NCI-H1417 (cell line): ENCODE measurements at regions not wholly inside any gene's neighbourhood (a gene's known extent, or its start where the extent isn't known, plus 50 kb on each side); places are given as distances from the start of the nearest gene placed in this dataset.
"Not testable (repeated sequence)": the region's sequence is repeated elsewhere in the genome, so short reads cannot be mapped to it uniquely, and the experiment has no call there.

Source experiments
- DNase-seq, 3 experiments: peaks; one replicate each; lab custom pipeline; 2025; lab: John Stamatoyannopoulos, UW

DNA sequence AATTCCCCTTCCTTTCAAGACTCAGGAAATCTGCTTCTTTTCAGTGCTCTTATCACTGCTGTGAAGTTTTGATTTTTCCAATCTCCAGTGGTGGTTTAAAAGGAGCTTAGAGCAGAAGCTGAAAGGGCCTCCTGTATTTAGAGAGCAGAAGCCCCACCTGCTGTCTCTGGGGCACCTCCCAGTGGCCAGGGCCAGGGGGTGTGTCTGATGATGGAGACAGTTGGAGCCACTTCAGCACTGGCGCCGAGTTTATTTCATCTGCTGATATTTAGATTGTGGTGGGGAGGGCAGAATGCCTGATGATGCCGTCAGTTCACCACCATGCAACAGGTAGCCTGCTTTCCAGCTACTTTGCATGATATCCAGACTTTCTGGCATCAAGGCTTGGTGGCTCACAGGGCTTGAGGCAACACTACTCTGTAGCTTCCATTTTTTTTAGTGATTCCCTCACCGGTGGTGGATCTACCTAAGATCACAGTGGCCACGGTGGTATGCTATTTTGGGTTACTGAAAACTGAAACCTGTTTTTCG, 371.9 kb downstream of the KCNRG start:
- peak; percentile 51 to 93 (median 63) for DNase-seq

DNA sequence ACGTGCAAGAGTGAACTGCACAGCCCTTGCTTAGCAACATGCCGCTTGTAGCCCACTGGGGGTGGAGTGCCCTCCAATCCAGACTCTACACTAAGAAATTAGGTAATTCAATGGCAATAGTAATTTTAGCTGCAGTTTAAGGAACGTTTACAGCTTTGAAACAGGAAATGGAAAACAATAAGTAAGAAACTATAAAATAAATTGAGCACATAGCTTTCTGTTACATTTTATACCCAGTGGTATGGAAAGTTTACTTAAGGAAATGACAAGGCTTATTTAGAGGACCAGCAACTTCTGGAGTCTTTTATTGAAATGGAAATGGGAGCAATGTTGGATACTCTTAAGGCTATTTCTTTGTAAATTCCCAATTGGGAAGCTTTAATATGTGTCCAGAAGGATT, 373.2 kb downstream of the KCNRG start:
- DNase-seq: no peak

DNA sequence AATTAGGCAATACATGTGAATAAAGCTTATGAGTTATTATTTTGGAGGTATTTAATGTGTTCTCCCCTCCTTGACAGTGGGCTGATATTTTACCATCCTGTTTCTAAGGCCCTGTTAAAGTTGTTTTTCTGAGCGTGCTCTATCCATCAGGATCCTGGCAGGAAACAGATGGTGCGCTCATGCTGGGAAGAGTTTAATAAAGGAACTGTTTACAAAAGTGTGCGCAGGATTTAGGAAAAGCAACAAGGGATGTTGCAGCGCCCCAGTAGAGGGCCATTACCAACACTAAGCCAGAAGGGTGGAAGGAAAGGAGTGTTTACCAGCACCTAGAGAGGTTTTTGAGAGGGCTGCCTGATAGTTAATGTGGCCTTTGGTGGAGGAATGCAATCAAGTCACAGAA, 374.5 kb downstream of the KCNRG start:
- peak in 2 of 3 experiments; percentile 91 to 95 for DNase-seq

DNA sequence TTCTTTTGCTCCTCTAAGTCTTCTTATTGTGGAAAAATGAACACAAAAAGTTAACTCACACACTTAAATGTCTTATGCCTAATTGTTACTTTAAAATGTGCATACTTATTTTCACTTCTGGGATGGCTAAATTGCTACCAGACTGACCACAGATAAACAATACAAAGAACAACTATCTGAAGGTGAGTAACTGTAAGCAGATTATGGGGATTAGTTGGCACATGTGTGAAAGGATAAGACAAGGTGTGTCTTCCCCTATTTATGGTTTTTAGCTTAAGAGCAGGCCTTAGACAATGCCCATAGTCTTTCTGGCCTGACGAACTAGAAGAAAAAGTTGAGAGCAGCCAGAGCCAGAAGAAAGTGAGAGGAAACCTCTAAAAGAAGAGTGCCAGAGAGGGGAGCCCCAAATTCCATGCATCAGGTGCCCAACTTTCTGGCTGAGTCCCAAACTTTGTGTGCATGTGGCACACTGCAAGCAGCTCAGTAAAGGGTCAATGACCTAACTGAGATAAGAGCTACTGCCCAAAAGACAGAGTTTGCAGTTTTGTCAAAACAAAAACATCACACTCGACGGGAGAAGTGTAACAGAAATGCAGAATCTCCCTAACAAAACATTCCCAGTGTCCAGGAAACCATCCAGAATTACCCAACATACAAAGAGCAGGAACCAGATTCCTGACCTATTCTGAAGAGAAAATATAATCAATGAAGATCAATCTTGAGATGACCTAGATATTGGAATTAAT, 375.4 kb downstream of the KCNRG start:
- DNase-seq: no peak

DNA sequence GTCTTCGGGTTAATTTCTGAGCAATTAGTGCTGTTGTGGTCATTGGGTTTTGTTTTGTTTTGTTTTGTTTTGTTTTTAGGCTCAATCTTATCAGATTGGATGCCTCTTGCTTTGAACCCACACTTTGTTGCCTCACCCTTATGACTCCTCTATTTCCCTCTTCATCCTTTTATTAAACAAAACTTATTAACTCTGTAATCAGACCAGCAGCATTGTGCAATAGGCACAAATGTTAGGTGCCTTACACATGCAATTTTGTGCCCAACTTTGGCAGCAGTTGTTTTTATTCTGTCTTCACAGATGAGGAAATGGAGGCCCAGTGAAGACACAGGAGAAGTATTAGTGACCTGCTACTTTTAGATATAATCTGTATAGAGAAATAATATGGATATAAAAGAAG, 377.7 kb downstream of the KCNRG start:
- DNase-seq: no peak

DNA sequence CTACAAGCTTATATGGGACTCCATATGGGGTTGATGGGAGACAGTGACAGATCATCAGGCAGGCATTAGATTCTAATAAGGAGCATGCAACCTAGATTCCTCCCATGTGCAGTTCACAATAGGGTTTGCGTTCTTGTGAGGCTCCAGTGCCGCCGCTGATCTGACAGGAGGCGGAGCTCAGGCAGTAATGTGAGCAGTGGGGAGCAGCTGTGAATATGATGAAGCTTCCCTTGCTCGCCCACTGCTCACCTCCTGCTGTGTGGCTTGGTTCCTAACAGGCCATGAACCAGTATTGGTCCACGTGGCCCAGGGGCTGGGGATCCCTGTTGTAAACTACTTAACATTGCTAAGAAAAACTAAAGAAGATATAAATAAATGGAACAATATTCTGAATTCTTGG, 378.4 kb downstream of the KCNRG start:
- peak; percentile 77 to 93 (median 78) for DNase-seq

DNA sequence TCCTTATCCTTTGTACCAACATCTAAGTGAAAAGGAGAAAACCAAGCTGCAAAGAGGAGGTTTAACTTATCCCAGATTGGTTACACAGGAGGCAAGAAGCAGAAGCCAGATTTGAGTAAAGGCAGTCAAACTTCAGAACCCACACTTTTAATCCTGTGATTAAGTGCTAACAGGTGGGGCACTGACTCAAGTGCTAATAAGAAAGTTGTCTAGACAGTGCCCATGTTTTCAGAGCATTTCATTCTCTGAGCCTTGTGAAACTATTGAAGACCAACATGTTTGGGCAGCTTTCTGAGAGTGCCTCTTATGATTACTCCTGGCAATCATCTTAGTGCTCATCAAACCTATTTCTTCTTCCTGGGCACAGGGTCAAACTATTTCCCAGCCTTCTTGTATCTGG, 380.8 kb downstream of the KCNRG start:
- no peak for DNase-seq

DNA sequence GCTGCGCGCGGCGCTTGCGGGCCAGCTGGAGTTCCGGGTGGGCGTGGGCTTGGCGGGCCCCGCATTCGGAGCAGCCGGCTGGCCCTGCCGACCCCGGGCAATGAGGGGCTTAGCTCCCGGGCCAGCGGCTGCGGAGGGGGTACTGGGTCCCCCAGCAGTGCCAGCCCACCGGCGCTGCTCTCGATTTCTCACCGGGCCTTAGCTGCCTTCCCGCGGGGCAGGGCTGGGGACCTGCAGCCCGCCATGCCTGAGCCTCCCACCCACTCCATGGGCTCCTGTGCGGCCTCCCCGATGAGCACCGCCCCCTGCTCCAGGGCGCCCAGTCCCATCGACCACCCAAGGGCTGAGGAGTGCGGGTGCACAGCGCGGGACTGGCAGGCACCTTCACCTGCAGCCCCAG, 381.4 kb downstream of the KCNRG start:
- not testable (repeated sequence) for DNase-seq

DNA sequence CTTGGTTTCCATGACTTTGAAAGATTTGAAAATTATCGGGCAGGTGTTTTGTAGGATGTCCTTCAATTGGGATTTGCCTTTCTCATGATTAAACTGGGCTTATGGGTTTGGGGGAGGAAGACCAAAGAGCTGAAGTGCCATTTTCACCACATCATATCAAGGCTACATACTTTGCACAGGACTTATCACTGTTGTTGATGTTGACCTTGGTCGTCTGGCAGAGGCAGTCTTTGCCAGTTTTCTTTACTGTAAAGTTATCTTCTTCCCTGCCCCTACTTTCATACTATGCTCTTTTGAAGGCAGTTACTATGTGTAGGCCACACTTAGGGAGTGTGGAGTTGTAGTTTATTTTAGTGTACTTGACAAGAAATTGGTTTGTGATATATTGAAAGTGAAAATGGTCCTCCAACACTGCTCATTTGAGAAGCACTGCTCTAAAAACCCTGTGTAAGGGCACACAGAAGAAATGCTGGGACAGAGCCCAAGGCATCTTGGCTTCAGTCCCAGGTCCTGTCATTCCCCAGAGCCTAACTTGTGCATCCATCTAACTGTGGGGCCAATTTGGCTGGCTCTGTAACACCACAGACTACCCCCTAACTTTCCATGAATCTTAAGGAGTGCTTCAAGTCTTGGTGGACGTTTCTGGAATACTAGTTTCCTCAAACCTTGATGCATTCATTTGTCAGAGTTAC, 384.9 kb downstream of the KCNRG start:
- no peak for DNase-seq

DNA sequence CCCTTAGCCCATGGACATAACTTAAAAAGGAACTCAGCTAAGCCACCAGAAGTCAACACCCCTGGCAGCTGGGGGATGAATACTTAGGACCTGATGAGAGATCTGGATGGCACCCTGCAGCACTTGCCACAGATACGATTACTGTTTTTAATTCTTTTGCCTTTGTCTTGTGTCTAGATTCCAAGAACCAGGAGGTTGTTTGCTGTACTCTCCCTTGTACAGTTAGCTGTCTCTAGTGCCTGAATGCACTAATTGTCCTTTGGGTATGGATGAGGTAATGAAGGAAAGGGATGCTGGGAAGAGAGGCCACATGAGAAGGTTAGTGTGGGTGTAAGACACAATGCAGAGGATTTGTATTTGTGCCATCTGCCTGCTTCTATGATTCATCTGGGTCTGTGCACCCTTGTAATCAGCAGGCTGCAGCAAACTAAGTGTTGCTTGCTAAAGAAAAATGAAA, 385.8 kb downstream of the KCNRG start:
- no peak for DNase-seq

DNA sequence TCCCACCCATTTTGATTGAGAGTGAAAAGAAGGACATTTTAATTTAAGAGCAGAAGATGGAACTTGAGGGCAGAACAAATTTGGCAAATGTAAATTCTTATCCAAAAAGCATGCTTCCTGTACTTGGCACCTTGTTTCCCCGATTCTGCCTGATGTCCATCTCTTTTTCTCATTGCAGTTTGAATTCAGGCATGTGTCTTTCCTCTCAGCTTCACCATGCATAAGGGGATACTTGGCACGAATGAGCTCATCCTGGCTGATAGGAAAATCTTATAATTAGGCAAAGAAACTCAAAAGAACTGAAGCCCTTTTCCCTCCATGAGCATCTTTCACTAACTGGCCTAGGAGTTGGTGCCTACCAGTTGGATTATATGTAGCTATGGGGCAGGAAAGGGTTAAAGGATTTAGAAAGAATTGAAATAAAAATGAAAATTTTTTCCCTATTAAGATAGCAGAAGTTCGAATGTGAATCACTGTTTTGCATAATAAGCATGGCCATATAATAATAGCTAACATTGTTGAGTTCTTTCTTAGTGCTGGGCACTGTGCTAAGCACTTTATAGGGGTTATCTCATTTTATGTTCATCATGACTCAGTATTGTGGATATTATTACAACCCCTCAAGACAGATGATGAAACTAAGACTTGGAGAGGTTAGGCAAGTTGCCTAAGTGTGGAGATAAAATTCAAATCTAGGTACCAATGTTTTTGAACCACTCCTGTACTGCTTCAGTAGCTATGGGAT, 386.6 kb downstream of the KCNRG start:
- no peak for DNase-seq

DNA sequence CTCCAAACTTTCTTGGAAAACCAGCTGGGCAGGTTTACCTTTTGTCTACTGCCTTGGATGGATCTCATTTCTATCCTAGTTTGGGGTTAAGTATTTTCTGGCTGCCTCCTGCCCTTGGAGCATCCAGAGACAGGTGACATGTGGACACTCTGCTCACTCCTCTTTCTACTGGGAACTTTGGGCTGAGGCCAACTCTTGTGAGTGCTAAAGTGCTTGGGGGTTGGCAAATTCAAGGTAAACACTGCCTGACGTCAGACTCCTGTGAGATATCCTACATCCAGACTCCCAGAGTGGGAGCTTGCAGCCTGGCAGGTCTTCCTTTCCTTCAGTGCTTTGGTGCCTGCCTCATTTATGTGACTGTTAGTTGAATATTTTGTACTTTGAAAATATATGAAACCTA, 388.1 kb downstream of the KCNRG start:
- peak; percentile 37 to 68 (median 65) for DNase-seq

DNA sequence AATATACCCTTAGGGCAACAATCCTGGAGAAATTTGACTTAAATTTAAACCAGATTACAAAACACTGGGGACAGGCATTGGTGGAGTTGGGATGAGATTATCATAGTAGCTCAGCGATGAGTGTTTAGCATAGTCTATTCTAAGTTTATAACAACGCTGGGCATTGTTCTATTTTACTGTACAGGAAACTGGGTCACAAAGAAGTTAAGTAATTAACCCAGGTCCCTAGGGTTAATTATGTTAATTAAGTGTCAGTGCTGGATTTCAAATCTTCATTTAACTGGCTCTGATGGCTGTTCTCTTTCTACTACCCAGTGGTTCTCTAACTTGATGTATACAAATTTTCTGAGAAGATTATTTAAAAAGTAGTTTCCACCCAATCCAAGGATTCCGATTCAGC, 388.9 kb downstream of the KCNRG start:
- no peak for DNase-seq

DNA sequence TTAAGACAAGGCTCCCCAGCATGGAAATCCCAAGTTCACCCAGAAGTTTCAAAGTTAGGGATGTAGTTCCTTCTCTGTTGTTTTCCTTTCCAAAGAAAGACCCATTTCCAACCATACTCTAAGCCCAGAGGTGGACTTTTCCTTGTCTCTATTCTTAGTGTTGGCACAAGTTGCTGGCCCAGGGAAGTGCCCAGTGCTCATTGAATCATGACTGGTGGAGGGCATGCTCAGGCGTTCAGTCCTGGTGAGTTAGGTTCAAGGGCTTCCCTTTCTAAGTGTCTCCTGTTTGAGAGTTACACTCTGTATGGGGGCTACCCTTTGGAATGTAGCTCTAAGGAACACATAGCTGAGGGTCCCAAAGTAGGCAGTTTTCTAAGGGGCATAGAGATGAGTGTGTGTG, 389.5 kb downstream of the KCNRG start:
- no peak for DNase-seq

DNA sequence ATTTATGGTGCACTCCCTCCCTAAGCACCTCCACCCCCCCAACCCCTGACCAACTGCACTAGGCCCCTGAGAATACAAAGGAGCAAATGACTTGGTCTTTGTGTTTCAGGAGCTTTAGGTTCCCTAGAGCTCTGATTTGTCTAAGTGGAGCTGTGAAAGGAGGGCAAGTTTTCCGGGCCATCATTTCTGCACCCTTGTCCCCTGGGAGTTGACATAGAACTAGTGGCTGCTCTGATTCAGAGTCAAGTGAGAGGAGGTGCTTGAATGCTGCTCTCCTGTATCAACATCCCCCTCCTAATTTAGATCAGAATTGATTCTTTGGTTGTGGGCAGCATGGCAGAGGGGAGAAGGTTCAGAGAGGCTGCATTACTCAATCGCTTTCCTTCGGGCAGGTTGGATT, 391.6 kb downstream of the KCNRG start:
- peak in 1 of 3 experiments; percentile 35 for DNase-seq

DNA sequence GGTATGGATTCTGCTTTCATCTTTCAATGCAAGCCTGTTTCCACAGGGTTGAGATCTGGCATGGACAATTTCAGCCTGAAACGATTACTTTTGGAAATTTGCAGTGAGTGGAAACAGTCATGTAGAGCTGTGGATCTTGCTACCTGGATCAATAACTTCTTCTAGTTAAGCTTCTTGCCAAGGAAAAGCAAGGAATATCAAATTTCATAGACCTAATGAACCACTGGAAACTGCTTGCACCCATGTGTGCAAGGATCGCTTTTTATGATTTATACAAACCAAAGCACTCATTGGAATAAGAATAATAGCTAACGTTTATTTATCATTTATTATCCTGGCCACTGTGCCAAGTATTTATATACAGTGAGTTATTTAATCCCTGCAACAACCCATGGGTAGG, 392.8 kb downstream of the KCNRG start:
- no peak for DNase-seq

DNA sequence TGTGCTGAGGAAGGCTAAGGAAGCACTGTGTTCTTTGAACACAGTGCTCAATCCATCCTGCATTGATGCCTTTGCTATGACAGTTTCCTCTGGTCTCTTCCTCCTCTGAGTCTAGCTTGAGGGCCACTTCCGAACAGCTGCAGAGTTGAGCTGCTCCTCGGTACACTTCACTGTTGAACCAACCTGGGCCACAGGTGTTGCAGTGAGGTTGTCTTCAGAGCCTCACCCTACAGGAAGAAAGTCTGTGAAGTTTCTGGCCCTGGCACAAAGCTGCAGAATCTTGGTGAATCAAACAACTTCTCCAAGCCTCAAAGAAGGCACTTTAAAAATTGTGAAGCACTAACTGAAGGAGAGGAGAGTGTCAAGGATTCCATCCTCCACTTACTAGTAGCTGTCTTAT, 394.0 kb downstream of the KCNRG start:
- DNase-seq: no peak

DNA sequence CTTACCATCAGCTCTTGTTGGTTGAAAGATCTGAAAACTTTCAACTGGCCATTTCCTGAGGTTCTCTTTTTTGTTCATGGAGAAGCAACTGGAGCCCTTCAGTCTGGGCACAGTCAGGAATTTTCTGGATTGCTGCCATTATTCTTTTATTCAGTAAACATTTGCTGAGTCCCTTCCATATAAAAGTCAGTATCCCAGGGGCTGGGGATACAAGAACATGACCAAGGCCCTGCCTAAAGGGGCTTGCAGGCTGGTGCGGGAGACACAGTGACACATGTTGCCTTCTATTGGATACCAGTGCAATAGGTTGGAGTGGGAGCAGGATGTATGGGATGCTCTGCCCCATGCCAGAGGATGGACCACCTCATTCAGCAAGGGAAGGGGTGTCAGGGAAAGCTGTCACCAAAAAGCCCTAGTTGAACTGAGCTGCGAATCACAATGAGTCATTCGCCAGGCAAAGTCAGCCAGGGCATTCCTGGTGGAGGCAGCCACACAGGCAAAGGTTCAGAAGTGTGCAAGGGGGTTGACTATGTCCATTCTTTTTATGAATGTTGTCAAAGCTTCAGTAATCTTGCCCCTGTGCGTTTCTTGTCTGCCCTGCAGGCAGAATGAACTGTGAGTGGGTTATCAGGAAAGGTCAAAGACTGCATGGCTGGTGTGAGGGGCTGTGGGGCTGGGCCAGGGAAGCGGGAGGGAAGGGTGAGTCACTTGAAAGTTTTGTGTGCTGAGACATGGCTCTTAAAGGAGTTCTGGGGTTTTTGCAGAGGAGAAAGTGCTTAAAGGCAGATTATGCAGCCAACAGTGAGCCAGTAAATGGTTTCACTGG, 395.9 kb downstream of the KCNRG start:
- DNase-seq: no peak

DNA sequence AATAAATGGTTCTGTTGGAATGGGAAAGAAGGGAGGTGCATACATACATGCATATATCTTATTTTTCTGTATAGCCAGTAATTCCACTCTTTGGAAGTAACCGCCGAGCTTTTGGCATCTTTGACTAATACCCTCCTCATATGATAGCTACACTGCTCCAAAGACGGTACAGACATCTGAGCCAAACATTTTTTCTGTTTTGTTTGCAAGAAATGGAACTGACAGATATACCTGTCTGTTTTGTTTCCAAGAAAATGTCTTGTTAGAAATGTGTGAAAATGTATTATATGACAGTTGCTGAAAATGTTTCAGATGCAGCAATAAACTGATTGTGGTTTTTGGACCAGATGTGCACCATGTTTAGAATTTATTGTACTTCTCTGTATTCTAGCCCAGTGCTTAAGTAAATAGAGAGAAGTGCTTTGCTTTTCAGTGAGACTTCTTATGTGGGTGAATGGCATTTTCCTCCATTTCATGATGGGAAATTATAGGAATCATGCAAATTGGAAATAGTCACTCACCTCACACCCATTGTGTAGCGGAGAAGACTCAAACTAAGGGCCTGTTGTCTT, 396.9 kb downstream of the KCNRG start:
- peak in 1 of 3 experiments; percentile 70 for DNase-seq

DNA sequence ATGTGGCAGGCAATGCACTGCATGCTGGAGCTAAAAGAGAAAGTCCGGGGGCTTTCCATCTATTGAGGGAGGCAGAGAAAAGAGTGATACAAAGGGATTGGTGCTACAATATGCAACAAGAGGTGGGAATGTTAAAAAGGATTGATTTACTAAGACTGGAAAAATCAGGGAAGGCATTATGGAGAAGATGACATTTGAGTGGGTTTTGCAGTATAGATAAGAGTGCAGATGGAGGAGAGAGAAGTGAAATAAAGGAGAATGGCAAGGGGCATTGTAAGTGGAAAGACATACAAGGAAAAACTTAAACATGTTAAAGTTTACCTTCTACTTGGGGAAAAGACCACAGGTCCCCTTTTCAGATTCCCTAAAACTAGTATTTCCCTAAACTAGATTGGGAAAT, 399.4 kb downstream of the KCNRG start:
- no peak for DNase-seq

DNA sequence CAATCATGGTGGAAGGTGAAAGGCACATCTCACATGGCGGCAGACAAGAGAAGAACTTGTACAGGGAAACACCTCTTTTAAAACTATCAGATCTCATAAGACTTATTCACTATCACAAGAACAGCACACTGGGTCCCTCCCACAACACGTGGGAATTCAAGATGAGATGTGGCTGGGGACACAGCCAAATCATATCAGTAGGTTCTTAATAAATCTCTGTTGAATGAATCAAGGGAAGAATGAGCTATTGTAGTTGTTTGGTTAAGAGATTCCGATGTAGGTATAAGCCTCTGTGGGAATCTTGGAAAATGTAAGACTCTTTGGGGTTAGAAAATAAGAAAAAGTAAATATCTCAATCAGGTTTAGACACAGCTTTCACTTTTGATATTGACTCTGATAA, 400.2 kb downstream of the KCNRG start:
- no peak for DNase-seq
